ENCODE measurements at regions not wholly inside any gene's neighbourhood (a gene's known extent, or its start where the extent isn't known, plus 50 kb on each side); places are given as distances from the start of the nearest gene placed in this dataset.

DNA sequence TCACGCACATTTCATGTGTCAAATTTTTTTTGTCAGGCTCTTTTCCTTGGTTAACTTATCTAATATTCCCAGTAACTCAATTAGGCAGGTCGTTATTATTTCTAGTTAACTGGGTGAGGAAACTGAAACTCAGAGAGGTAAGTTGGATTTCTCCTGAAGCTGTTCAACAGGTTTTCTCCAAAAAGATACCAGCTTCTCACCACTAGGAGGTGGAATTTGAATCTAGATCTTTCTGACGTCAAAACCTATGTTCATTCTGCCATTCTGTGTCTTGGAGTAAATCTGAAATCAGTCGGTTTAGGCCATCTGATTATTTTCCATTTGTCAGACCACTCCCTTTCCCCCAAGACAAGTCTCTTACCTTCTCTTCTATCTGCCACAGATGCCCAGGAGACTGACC is 572.9 kb downstream of the ACTL7B start:
- TF ChIP-seq, protein P1, sequence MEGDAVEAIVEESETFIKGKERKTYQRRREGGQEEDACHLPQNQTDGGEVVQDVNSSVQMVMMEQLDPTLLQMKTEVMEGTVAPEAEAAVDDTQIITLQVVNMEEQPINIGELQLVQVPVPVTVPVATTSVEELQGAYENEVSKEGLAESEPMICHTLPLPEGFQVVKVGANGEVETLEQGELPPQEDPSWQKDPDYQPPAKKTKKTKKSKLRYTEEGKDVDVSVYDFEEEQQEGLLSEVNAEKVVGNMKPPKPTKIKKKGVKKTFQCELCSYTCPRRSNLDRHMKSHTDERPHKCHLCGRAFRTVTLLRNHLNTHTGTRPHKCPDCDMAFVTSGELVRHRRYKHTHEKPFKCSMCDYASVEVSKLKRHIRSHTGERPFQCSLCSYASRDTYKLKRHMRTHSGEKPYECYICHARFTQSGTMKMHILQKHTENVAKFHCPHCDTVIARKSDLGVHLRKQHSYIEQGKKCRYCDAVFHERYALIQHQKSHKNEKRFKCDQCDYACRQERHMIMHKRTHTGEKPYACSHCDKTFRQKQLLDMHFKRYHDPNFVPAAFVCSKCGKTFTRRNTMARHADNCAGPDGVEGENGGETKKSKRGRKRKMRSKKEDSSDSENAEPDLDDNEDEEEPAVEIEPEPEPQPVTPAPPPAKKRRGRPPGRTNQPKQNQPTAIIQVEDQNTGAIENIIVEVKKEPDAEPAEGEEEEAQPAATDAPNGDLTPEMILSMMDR (IDR thresholded peaks at IDR 0.05; ENCODE audit: poor library complexity, severe bottlenecking) = peak; percentile 10
- DNase-seq (ENCODE audit: low spot score) = no peak
- H3K9me3 ChIP-seq (ENCODE audit: severe bottlenecking) = no peaks in the 10 kb centered on the region
- ATAC-seq (ENCODE audit: low read depth) = no peak
- no peaks in the 10 kb centered on the region for H3K27me3 ChIP-seq (ENCODE audit: insufficient read depth, poor library complexity, severe bottlenecking)
- H3K4me3 ChIP-seq (ENCODE audit: severe bottlenecking) = no peak overlapping the region
- H3K27ac ChIP-seq (ENCODE audit: poor library complexity, severe bottlenecking) = no peak overlapping the region
- no peaks in the 10 kb centered on the region for H3K4me1 ChIP-seq (ENCODE audit: insufficient read depth, poor library complexity, severe bottlenecking)
- no peaks in the 10 kb centered on the region for H3K36me3 ChIP-seq (ENCODE audit: low read depth)

DNA sequence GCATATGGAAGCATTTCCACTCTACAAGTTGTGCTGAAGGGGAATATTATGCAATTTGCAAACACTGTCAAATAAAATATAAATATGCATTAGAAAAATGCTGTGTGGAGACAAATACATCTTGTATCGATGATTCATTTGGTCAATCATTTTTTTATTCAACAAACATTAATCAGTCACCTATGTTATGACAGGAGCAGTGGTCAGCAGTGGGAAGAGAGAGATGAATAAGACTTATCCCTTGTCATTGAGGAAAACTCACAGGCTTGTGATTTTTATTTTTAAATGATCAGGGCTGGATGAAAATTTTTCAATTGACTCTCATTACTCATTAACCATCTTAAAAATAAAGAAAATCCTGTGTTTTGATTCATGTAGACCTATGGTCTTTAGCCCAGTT is 574.1 kb downstream of the ACTL7B start:
- DNase-seq (ENCODE audit: low spot score) (no peak), ATAC-seq (ENCODE audit: low read depth) (no peak)
- no peaks in the 10 kb centered on the region for H3K4me1 ChIP-seq (ENCODE audit: insufficient read depth, poor library complexity, severe bottlenecking)
- H3K36me3 ChIP-seq (ENCODE audit: low read depth) = no peaks in the 10 kb centered on the region
- H3K9me3 ChIP-seq (ENCODE audit: severe bottlenecking) = no peaks in the 10 kb centered on the region
- H3K27ac ChIP-seq (ENCODE audit: poor library complexity, severe bottlenecking) = no peak overlapping the region
- TF ChIP-seq, protein P1 (IDR thresholded peaks at IDR 0.05; ENCODE audit: poor library complexity, severe bottlenecking) = no peak
- H3K4me3 ChIP-seq (ENCODE audit: severe bottlenecking) = no peak overlapping the region
- no peaks in the 10 kb centered on the region for H3K27me3 ChIP-seq (ENCODE audit: insufficient read depth, poor library complexity, severe bottlenecking)

DNA sequence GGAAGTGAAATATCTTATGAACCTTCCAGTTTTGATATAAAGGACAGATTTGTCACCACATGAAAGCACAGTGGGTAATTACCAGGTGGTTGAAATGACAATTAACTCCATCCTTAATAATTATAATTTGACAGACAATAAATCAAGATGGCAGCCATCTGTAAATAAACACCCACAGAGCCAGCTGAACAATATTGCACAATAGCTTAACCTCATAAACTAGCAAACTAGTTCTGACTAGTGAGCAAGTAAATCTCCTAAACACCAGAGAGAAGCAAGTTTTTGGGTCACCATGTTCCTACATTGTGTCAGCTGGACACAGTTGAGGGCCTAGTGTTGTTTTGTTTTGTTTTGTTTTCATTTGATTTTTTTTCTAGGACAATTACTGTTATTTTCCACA is 577.4 kb downstream of the ACTL7B start:
- no peaks in the 10 kb centered on the region for H3K9me3 ChIP-seq (ENCODE audit: severe bottlenecking)
- H3K27ac ChIP-seq (ENCODE audit: poor library complexity, severe bottlenecking) = no peak overlapping the region
- H3K4me3 ChIP-seq (ENCODE audit: severe bottlenecking) = no peak overlapping the region
- DNase-seq (ENCODE audit: low spot score) (no peak), ATAC-seq (ENCODE audit: low read depth) (no peak)
- no peaks in the 10 kb centered on the region for H3K27me3 ChIP-seq (ENCODE audit: insufficient read depth, poor library complexity, severe bottlenecking)
- TF ChIP-seq, protein P1 (IDR thresholded peaks at IDR 0.05; ENCODE audit: poor library complexity, severe bottlenecking) = no peak
- no peaks in the 10 kb centered on the region for H3K36me3 ChIP-seq (ENCODE audit: low read depth)
- peaks cover 2% of the 10 kb centered on the region for H3K4me1 ChIP-seq (ENCODE audit: insufficient read depth, poor library complexity, severe bottlenecking)

- Histone ChIP-seq H3K9me3 (ENCODE audit: severe bottlenecking) (no peaks in the 10 kb centered on the region), H3K4me1 (ENCODE audit: insufficient read depth, poor library complexity, severe bottlenecking) (peaks cover 11% of the 10 kb centered on the region), H3K27me3 (ENCODE audit: insufficient read depth, poor library complexity, severe bottlenecking) (no peaks in the 10 kb centered on the region), H3K4me3 (ENCODE audit: severe bottlenecking) (no peak overlapping the region), H3K36me3 (ENCODE audit: low read depth) (no peaks in the 10 kb centered on the region), H3K27ac (ENCODE audit: poor library complexity, severe bottlenecking) (no peak overlapping the region)
- TF ChIP-seq, protein P1 (IDR thresholded peaks at IDR 0.05; ENCODE audit: poor library complexity, severe bottlenecking) = no peak
- ATAC-seq (ENCODE audit: low read depth) = no peak
- DNase-seq (ENCODE audit: low spot score) = no peak
Observed at GRCh38 chr9:108277216-108277615, 578.6 kb downstream of the ACTL7B start.

GRCh38 chr9:108275906-108276305 is 579.9 kb downstream of the ACTL7B start:
- DNase-seq (ENCODE audit: low spot score) (no peak), ATAC-seq (ENCODE audit: low read depth) (no peak)
- peaks cover 22% of the 10 kb centered on the region for H3K4me1 ChIP-seq (ENCODE audit: insufficient read depth, poor library complexity, severe bottlenecking)
- no peaks in the 10 kb centered on the region for H3K9me3 ChIP-seq (ENCODE audit: severe bottlenecking)
- no peaks in the 10 kb centered on the region for H3K27me3 ChIP-seq (ENCODE audit: insufficient read depth, poor library complexity, severe bottlenecking)
- H3K36me3 ChIP-seq (ENCODE audit: low read depth) = no peaks in the 10 kb centered on the region
- no peak overlapping the region for H3K27ac ChIP-seq (ENCODE audit: poor library complexity, severe bottlenecking)
- no peak overlapping the region for H3K4me3 ChIP-seq (ENCODE audit: severe bottlenecking)
- TF ChIP-seq, protein P1 (IDR thresholded peaks at IDR 0.05; ENCODE audit: poor library complexity, severe bottlenecking) = no peak

Data from RWPE2 (cell line).